Activated T-helper 1 cell treated with anti-CD3 and anti-CD28 coated beads, Interleukin-2, amount 50 U/mL, for 16 hours (primary cell): ENCODE measurements at regions not wholly inside any gene's neighbourhood (a gene's known extent, or its start where the extent isn't known, plus 50 kb on each side); places are given as distances from the start of the nearest gene placed in this dataset.

Experiments used
- DNase-seq, 2 donors: peaks; one replicate each; pipeline ENCODE4 v3.0.0-alpha.2; 2020; ENCODE audit warnings: low read depth in 1 of 2, low spot score in 1 of 2

GRCh38 chr18:24672165-24672941, 211.9 kb downstream of the HRH4 start:
- no peak for DNase-seq

GRCh38 chr18:24674200-24674599, 213.8 kb downstream of the HRH4 start:
- DNase-seq = no peak

- no peak for DNase-seq
These were observed 214.2 kb downstream of the HRH4 start for GRCh38 chr18:24674605-24675004.

- no peak for DNase-seq
These were observed 216.6 kb downstream of the HRH4 start for GRCh38 chr18:24677011-24677410.

- no peak for DNase-seq
These were observed 217.7 kb downstream of the HRH4 start for GRCh38 chr18:24678107-24678506.

- DNase-seq = no peak
These were observed 218.2 kb downstream of the HRH4 start for GRCh38 chr18:24678626-24679025.

GRCh38 chr18:24679062-24679461, 218.6 kb downstream of the HRH4 start:
- no peak for DNase-seq

GRCh38 chr18:24683925-24684324, 223.5 kb downstream of the HRH4 start:
- DNase-seq = no peak

GRCh38 chr18:24685254-24685959, 225.0 kb downstream of the HRH4 start:
- no peak for DNase-seq

GRCh38 chr18:24695168-24695567, 234.7 kb downstream of the HRH4 start:
- no peak for DNase-seq

- no peak for DNase-seq
These were observed 241.6 kb downstream of the HRH4 start for GRCh38 chr18:24702001-24702515.

GRCh38 chr18:24703316-24703715, 242.9 kb downstream of the HRH4 start:
- no peak for DNase-seq

GRCh38 chr18:24704946-24705630, 244.7 kb downstream of the HRH4 start:
- DNase-seq = no peak

- DNase-seq = no peak
These were observed 250.0 kb downstream of the HRH4 start for GRCh38 chr18:24710474-24710873.

GRCh38 chr18:24719791-24720190, 259.4 kb downstream of the HRH4 start:
- no peak for DNase-seq

- DNase-seq = no peak
These were observed 261.0 kb downstream of the HRH4 start for GRCh38 chr18:24721388-24721787.

- DNase-seq = no peak
These were observed 265.4 kb downstream of the HRH4 start for GRCh38 chr18:24725644-24726415.

- peak in 1 of 2 donors; percentile 15 for DNase-seq
These were observed 266.5 kb downstream of the HRH4 start for GRCh38 chr18:24726727-24727492.

- DNase-seq = no peak
These were observed 267.2 kb downstream of the HRH4 start for GRCh38 chr18:24727685-24728084.

GRCh38 chr18:24731158-24731557, 270.7 kb downstream of the HRH4 start:
- no peak for DNase-seq
